ENCODE measurements at regions not wholly inside any gene's neighbourhood (a gene's known extent, or its start where the extent isn't known, plus 50 kb on each side); places are given as distances from the start of the nearest gene placed in this dataset.

GRCh38 chr15:70474471-70475406 lies 288.6 kb downstream of the UACA start:
- WGBS, 2 donors (ENCODE audit: low coverage in 1 of 2), result 28 to 68% methylated on average over 2 to 36 of the region's 36 CpGs
- no peak for DNase-seq
- H3K27me3 ChIP-seq, result no peaks in the 10 kb centered on the region
- in situ Hi-C loops (cut with MboI; ENCODE audit: low pct_ligation_motif_present in 1 of 4, low pct_unique_long_range_greater_than_20kb in 1 of 4, low sequenced_read_pairs in 3 of 4) (no loop called here), intact Hi-C loops (cut with DNase I; ENCODE audit: low total_unique reads) (no loop called here)
- peak overlapping the region; percentile 67 to 72 (median 70) for H3K27ac ChIP-seq
- no peaks in the 10 kb centered on the region for H3K36me3 ChIP-seq
- peaks cover 0 to 19% (median 0%) of the 10 kb centered on the region in 4 donors for H3K4me1 ChIP-seq
- H3K4me3 ChIP-seq, result no peak overlapping the region
- TF ChIP-seq POLR2A (IDR thresholded peaks at IDR 0.05) (no peak), EP300 (IDR thresholded peaks at IDR 0.05; ENCODE audit: low read depth) (no peak), POLR2AphosphoS5 (IDR thresholded peaks at IDR 0.05) (no peak), CTCF (IDR thresholded peaks at IDR 0.05) (no peak)
- H3K9me3 ChIP-seq, result no peaks in the 10 kb centered on the region

GRCh38 chr15:70473581-70474370 lies 289.6 kb downstream of the UACA start:
- Histone ChIP-seq H3K4me3 (no peak overlapping the region), H3K4me1 (peaks cover 0 to 14% (median 0%) of the 10 kb centered on the region in 4 donors), H3K9me3 (no peaks in the 10 kb centered on the region), H3K27me3 (no peaks in the 10 kb centered on the region), H3K36me3 (no peaks in the 10 kb centered on the region), H3K27ac (peak overlapping the region; percentile 67 to 72 (median 70))
- no peak for TF ChIP-seq POLR2AphosphoS5 (IDR thresholded peaks at IDR 0.05)
- in situ Hi-C loops (cut with MboI; ENCODE audit: low pct_ligation_motif_present in 1 of 4, low pct_unique_long_range_greater_than_20kb in 1 of 4, low sequenced_read_pairs in 3 of 4), result no loop called here
- 60 to 76% methylated on average over 2 to 15 of the region's 15 CpGs for WGBS, 2 donors (ENCODE audit: low coverage in 1 of 2)
- no peak for DNase-seq
- intact Hi-C loops (cut with DNase I; ENCODE audit: low total_unique reads), result no loop called here

- DNase-seq, result no peak
- 0% methylated on average over 1 of the region's 1 CpG; no CpG with 5 or more reads in 1 of the 2 donors for WGBS, 2 donors (ENCODE audit: low coverage in 1 of 2)
- in situ Hi-C loops (cut with MboI; ENCODE audit: low pct_ligation_motif_present in 1 of 4, low pct_unique_long_range_greater_than_20kb in 1 of 4, low sequenced_read_pairs in 3 of 4), result no loop called here
Measured at GRCh38 chr15:70471517-70471916, 291.8 kb downstream of the UACA start.

GRCh38 chr15:70470556-70471191 lies 292.7 kb downstream of the UACA start:
- 93 to 100% methylated on average over 3 to 7 of the region's 7 CpGs for WGBS, 2 donors (ENCODE audit: low coverage in 1 of 2)
- H3K27ac ChIP-seq, result no peak overlapping the region
- DNase-seq, result no peak
- peaks cover 0 to 12% (median 0%) of the 10 kb centered on the region in 4 donors for H3K4me1 ChIP-seq
- no peaks in the 10 kb centered on the region for H3K27me3 ChIP-seq
- intact Hi-C loops (cut with DNase I; ENCODE audit: low total_unique reads), result no loop called here
- no peaks in the 10 kb centered on the region for H3K36me3 ChIP-seq
- no peak overlapping the region for H3K4me3 ChIP-seq
- in situ Hi-C loops (cut with MboI; ENCODE audit: low pct_ligation_motif_present in 1 of 4, low pct_unique_long_range_greater_than_20kb in 1 of 4, low sequenced_read_pairs in 3 of 4), result no loop called here
- TF ChIP-seq CTCF (IDR thresholded peaks at IDR 0.05), result no peak
- TF ChIP-seq POLR2AphosphoS5 (IDR thresholded peaks at IDR 0.05), result no peak
- H3K9me3 ChIP-seq, result no peaks in the 10 kb centered on the region

More at GRCh38 chr15:70471517-70471916, 291.8 kb downstream of the UACA start:
- no peaks in the 10 kb centered on the region for H3K9me3 ChIP-seq
- H3K4me1 ChIP-seq, result peaks cover 0 to 12% (median 0%) of the 10 kb centered on the region in 4 donors
- no peaks in the 10 kb centered on the region for H3K36me3 ChIP-seq
- TF ChIP-seq CTCF (IDR thresholded peaks at IDR 0.05), result no peak
- no peak for TF ChIP-seq EP300 (IDR thresholded peaks at IDR 0.05; ENCODE audit: low read depth)
- no peak for TF ChIP-seq POLR2A (IDR thresholded peaks at IDR 0.05)
- no peak for TF ChIP-seq POLR2AphosphoS5 (IDR thresholded peaks at IDR 0.05)
- no peak overlapping the region for H3K27ac ChIP-seq
- no peak overlapping the region for H3K4me3 ChIP-seq
- intact Hi-C loops (cut with DNase I; ENCODE audit: low total_unique reads), result no loop called here
- no peaks in the 10 kb centered on the region for H3K27me3 ChIP-seq

Measured in transverse colon (tissue), 4 donors.